ENCODE measurements at regions not wholly inside any gene's neighbourhood (a gene's known extent, or its start where the extent isn't known, plus 50 kb on each side); places are given as distances from the start of the nearest gene placed in this dataset.
"Not testable (repeated sequence)": the region's sequence is repeated elsewhere in the genome, so short reads cannot be mapped to it uniquely, and the experiment has no call there.

- Histone ChIP-seq H2AFZ (ENCODE audit: insufficient read depth, low read depth, low read length, poor library complexity, severe bottlenecking) (no peak overlapping the region), H3K27me3 (replicated peaks in 1 of 4; ENCODE audit: control extremely low read depth in 1 of 4, control insufficient read depth in 3 of 4, insufficient read depth in 4 of 4, low read length in 3 of 4) (peaks cover 0 to 4% (median 2%) of the 10 kb centered on the region in 4 experiments), H3K4me1 (ENCODE audit: control insufficient read depth in 2 of 2, insufficient read depth in 2 of 2, low read length in 2 of 2) (peaks cover 7 to 18% of the 10 kb centered on the region in 2 donors), H3K36me3 (replicated peaks in 1 of 2; ENCODE audit: control extremely low read depth in 1 of 2, control insufficient read depth in 1 of 2, extremely low read depth in 1 of 2, insufficient read depth in 2 of 2, low read length in 1 of 2) (no peaks in the 10 kb centered on the region), H4K20me1 (ENCODE audit: control insufficient read depth, insufficient read depth, low read length, poor library complexity, severe bottlenecking) (no peaks in the 10 kb centered on the region), H3K4me2 (replicated peaks; ENCODE audit: low read depth, low read length, poor library complexity, severe bottlenecking) (no peak overlapping the region), H3K79me2 (ENCODE audit: control insufficient read depth, insufficient read depth, low read length) (no peaks in the 10 kb centered on the region), H3K4me3 (ENCODE audit: control extremely low read depth in 1 of 5, extremely low read depth in 1 of 5, insufficient read depth in 1 of 5, low read depth in 2 of 5, low read length in 4 of 5) (no peak overlapping the region), H3K9me3 (ENCODE audit: control extremely low read depth in 1 of 3, control insufficient read depth in 2 of 3, insufficient read depth in 1 of 3, low read length in 2 of 3) (no peaks in the 10 kb centered on the region), H3K9ac (ENCODE audit: low read length) (no peak overlapping the region), H3K27ac (ENCODE audit: low read length in 2 of 2) (no peak overlapping the region)
- Mint-ChIP-seq H3K9me3 (ENCODE audit: insufficient read depth) (no peaks in the 10 kb centered on the region), H3K27me3 (peaks cover 10% of the 10 kb centered on the region), H3K27ac (no peak overlapping the region), H3K4me3 (no peak overlapping the region), H3K4me1 (peaks cover 21% of the 10 kb centered on the region)
- POLR2A ChIA-PET = no interaction called here
- ATAC-seq (ENCODE audit: low read depth) (no peak), DNase-seq (no peak)
- CTCF ChIA-PET = no interaction called here
- WGBS (ENCODE audit: insufficient coverage) = 80% methylated on average over 2 of the region's 2 CpGs
- intact Hi-C loops (cut with micrococcal nuclease) = no loop called here
- TF ChIP-seq CTCF (IDR thresholded peaks at IDR 0.05) (no peak), EZH2 (IDR thresholded peaks at IDR 0.05; ENCODE audit: borderline replicate concordance, insufficient read depth, low read depth, low read length, poor library complexity, severe bottlenecking) (no peak)
Observed at GRCh38 chr2:95670686-95671085, 78.9 kb downstream of the TRIM43 start.

- POLR2A ChIA-PET = not testable (repeated sequence)
- H3K27me3 Mint-ChIP-seq = peaks cover 12% of the 10 kb centered on the region
- 82% methylated on average over 2 of the region's 4 CpGs for WGBS (ENCODE audit: insufficient coverage)
Observed at GRCh38 chr2:95671171-95671570, 79.4 kb downstream of the TRIM43 start.

GRCh38 chr2:95671992-95672391 lies 80.2 kb downstream of the TRIM43 start:
- H3K4me3 Mint-ChIP-seq; H3K36me3 ChIP-seq (replicated peaks in 1 of 2; ENCODE audit: control extremely low read depth in 1 of 2, control insufficient read depth in 1 of 2, extremely low read depth in 1 of 2, insufficient read depth in 2 of 2, low read length in 1 of 2); H3K9ac ChIP-seq (ENCODE audit: low read length); ATAC-seq (ENCODE audit: low read depth); H3K79me2 ChIP-seq (ENCODE audit: control insufficient read depth, insufficient read depth, low read length); H3K27ac ChIP-seq (ENCODE audit: low read length in 2 of 2); H4K20me1 ChIP-seq (ENCODE audit: control insufficient read depth, insufficient read depth, low read length, poor library complexity, severe bottlenecking); DNase-seq; H3K9me3 ChIP-seq (ENCODE audit: control extremely low read depth in 1 of 3, control insufficient read depth in 2 of 3, insufficient read depth in 1 of 3, low read length in 2 of 3); intact Hi-C loops (cut with micrococcal nuclease); H3K4me3 ChIP-seq (ENCODE audit: control extremely low read depth in 1 of 5, extremely low read depth in 1 of 5, insufficient read depth in 1 of 5, low read depth in 2 of 5, low read length in 4 of 5); H3K4me2 ChIP-seq (replicated peaks; ENCODE audit: low read depth, low read length, poor library complexity, severe bottlenecking); H3K9me3 Mint-ChIP-seq (ENCODE audit: insufficient read depth); H2AFZ ChIP-seq (ENCODE audit: insufficient read depth, low read depth, low read length, poor library complexity, severe bottlenecking); H3K27me3 ChIP-seq (replicated peaks in 1 of 4; ENCODE audit: control extremely low read depth in 1 of 4, control insufficient read depth in 3 of 4, insufficient read depth in 4 of 4, low read length in 3 of 4); POLR2A ChIA-PET; CTCF ChIA-PET; H3K27ac Mint-ChIP-seq: not testable (repeated sequence)
- Mint-ChIP-seq H3K4me1 (peaks cover 19% of the 10 kb centered on the region), H3K27me3 (peaks cover 13% of the 10 kb centered on the region)
- WGBS (ENCODE audit: insufficient coverage) = no CpG with 5 or more reads among the region's 1 CpG
- peaks cover 7 to 18% of the 10 kb centered on the region in 2 donors for H3K4me1 ChIP-seq (ENCODE audit: control insufficient read depth in 2 of 2, insufficient read depth in 2 of 2, low read length in 2 of 2)

More at GRCh38 chr2:95671171-95671570, 79.4 kb downstream of the TRIM43 start:
- H3K4me2 ChIP-seq (replicated peaks; ENCODE audit: low read depth, low read length, poor library complexity, severe bottlenecking); H3K9ac ChIP-seq (ENCODE audit: low read length); H3K79me2 ChIP-seq (ENCODE audit: control insufficient read depth, insufficient read depth, low read length); H3K4me3 Mint-ChIP-seq; H4K20me1 ChIP-seq (ENCODE audit: control insufficient read depth, insufficient read depth, low read length, poor library complexity, severe bottlenecking); intact Hi-C loops (cut with micrococcal nuclease); H3K36me3 ChIP-seq (replicated peaks in 1 of 2; ENCODE audit: control extremely low read depth in 1 of 2, control insufficient read depth in 1 of 2, extremely low read depth in 1 of 2, insufficient read depth in 2 of 2, low read length in 1 of 2); H3K27me3 ChIP-seq (replicated peaks in 1 of 4; ENCODE audit: control extremely low read depth in 1 of 4, control insufficient read depth in 3 of 4, insufficient read depth in 4 of 4, low read length in 3 of 4); H3K9me3 Mint-ChIP-seq (ENCODE audit: insufficient read depth); CTCF ChIA-PET; H3K4me3 ChIP-seq (ENCODE audit: control extremely low read depth in 1 of 5, extremely low read depth in 1 of 5, insufficient read depth in 1 of 5, low read depth in 2 of 5, low read length in 4 of 5); H3K27ac ChIP-seq (ENCODE audit: low read length in 2 of 2); ATAC-seq (ENCODE audit: low read depth); H3K9me3 ChIP-seq (ENCODE audit: control extremely low read depth in 1 of 3, control insufficient read depth in 2 of 3, insufficient read depth in 1 of 3, low read length in 2 of 3); DNase-seq; H3K27ac Mint-ChIP-seq; H2AFZ ChIP-seq (ENCODE audit: insufficient read depth, low read depth, low read length, poor library complexity, severe bottlenecking): not testable (repeated sequence)
- peaks cover 19% of the 10 kb centered on the region for H3K4me1 Mint-ChIP-seq
- H3K4me1 ChIP-seq (ENCODE audit: control insufficient read depth in 2 of 2, insufficient read depth in 2 of 2, low read length in 2 of 2) = peaks cover 7 to 18% of the 10 kb centered on the region in 2 donors
